RWPE1 (cell line): ENCODE measurements at regions not wholly inside any gene's neighbourhood (a gene's known extent, or its start where the extent isn't known, plus 50 kb on each side); places are given as distances from the start of the nearest gene placed in this dataset.

Source experiments
- CTCF ChIA-PET: fragments of 350-600 bp; sonication (Branson Sonifier 250); formaldehyde crosslinking; extraction: SDS; loops from one replicate; lab custom pipeline; 2021; lab: Yijun Ruan, JAX
- POLR2A ChIA-PET: fragments of 400-600 bp; formaldehyde crosslinking; extraction: SDS; loops from one replicate; lab custom pipeline; 2020; ENCODE audit warnings: antibody characterized with exemption; ENCODE audit not compliant: low non-redundant PET; lab: Yijun Ruan, JAX
- DNase-seq: peaks from one replicate; pipeline ENCODE4 v3.0.0; 2012; ENCODE audit warnings: low spot score
- H3K27ac ChIP-seq: fragments of 450-650 bp; 2 replicates; pipeline ENCODE4 v1.5.1; 2017
- TF ChIP-seq, protein P1 (sequence below): fragments of 450-650 bp; conservative IDR thresholded peaks from 2 replicates; pipeline ENCODE4 v1.5.1; 2017; ENCODE audit warnings: low read depth, mild to moderate bottlenecking

DNA sequence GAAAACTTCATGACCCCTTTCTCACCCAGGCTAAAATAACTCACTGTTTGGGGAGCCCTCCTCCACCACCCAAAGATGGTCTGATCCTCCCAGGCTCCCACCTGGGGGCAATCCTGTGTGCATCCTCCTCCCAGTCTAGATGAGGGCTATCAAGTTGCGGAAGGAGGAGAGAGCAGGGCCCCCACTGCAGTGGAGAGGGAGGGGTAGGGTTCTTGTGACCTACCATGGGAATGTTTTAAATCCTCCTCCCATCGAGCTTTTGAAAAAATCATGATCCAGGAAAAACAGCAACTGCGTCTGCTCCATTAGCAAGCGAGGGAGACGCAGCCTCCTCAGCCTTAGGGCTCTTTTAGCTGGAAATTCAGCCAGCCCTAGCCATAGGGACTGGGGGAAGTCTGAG lies 80.0 kb downstream of the NAV1 start:
- no peak overlapping the region for H3K27ac ChIP-seq
- ChIA-PET CTCF (interaction anchor here (0.6 to 1.3 kb wide), 2 partner anchors 59 to 85 kb away, joined by 3 read pairs; no protein-coding TSS in a partner anchor), POLR2A (no interaction called here)
- no peak for DNase-seq
- TF ChIP-seq, protein P1, sequence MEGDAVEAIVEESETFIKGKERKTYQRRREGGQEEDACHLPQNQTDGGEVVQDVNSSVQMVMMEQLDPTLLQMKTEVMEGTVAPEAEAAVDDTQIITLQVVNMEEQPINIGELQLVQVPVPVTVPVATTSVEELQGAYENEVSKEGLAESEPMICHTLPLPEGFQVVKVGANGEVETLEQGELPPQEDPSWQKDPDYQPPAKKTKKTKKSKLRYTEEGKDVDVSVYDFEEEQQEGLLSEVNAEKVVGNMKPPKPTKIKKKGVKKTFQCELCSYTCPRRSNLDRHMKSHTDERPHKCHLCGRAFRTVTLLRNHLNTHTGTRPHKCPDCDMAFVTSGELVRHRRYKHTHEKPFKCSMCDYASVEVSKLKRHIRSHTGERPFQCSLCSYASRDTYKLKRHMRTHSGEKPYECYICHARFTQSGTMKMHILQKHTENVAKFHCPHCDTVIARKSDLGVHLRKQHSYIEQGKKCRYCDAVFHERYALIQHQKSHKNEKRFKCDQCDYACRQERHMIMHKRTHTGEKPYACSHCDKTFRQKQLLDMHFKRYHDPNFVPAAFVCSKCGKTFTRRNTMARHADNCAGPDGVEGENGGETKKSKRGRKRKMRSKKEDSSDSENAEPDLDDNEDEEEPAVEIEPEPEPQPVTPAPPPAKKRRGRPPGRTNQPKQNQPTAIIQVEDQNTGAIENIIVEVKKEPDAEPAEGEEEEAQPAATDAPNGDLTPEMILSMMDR: no peak

DNA sequence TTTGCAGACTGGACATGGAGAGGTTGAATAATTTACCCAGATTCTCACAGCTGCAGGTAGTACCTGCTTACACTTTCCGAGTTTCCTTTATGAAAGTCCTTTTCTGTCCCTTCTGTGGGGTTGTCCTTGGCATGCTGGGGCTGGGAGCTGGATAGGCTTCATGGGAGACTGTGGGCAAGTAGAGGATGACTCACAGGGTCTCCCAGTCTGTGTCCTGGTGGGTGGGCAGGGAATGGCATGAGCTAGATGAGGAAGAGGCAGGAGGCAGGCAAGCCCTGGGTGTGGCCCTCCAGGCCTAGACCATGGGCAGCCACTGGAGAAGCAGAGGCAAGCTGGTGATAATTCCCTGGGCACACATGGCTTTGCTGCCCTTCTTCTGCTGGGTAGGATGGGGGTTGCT lies 80.6 kb downstream of the NAV1 start:
- no peak overlapping the region for H3K27ac ChIP-seq
- no peak for DNase-seq
- TF ChIP-seq, protein P1: no peak
- ChIA-PET POLR2A (no interaction called here), CTCF (interaction anchor here (0.6 kb wide), 1 partner anchor 60 kb away, joined by 3 read pairs; no protein-coding TSS in a partner anchor)

DNA sequence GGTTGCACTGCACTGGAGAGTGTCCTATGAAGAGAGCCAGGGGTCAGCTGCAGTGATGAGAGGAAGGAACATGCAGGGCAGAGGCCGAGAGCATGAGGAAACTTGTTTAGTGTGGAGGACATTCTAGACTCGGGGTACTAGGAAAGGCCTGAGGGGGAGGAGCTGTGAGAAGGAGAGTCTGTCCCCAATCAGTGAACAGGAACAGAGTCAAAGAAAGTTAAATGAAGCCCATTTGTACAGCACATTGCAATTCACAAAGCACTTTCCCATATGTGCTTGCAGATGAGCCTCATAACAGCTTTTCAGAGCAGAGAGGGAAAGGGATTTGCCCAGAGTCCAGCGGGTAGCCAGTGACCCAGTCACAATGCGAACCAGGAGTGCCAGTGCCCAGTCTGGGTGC lies 83.4 kb downstream of the NAV1 start:
- ChIA-PET POLR2A (no interaction called here), CTCF (no interaction called here)
- DNase-seq: no peak
- H3K27ac ChIP-seq: peak overlapping the region; percentile 27; the same call in 1 of the 2 replicates
- TF ChIP-seq, protein P1: no peak

DNA sequence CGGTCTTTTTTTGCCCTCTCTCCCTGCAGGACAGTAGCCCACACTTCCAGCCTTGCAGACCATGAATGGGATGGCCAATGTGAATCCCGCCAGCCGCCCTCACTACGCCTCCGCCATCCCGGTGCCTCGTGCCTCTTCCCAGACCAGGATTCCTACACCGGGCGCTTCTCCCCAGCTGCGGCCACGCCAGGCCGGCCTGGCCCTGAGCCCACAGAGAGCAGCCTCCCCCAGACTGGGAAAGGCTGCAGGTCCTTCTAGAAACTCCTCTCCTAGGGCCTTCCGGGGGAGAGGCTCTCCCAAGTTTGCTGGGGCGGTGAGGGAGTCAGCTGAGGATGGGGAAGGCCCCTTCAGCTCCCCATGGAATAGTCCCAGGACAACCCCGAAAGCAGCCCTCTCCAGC lies 83.9 kb downstream of the NAV1 start:
- TF ChIP-seq, protein P1: no peak
- H3K27ac ChIP-seq: peak overlapping the region; percentile 27; the same call in 1 of the 2 replicates
- ChIA-PET CTCF (interaction anchor here (0.7 to 1.2 kb wide), 2 partner anchors 63 to 70 kb away, joined by 4 to 5 read pairs; no protein-coding TSS in a partner anchor), POLR2A (no interaction called here)
- DNase-seq: no peak

DNA sequence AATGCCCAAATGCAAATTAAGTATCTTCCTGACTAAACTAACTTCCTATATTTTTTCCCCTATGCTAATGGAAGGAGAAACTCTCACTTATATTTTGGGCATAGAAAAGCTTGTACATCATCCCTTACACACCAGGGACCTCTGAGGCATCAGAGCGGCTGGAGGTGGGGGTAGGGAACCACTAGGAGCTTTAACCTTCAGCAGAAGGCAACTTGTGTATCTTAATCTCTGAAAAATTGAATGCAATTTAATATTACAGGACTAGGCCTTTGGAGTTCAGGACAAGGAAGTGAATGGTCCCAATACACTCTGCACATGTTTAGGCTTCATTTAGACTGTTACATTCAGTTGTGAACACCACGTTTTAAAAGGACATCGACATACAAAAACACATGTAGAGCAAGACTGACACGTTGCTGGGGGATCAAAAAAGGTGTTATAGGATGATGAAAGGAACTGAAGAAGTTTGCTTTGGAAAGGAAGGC lies 85.9 kb downstream of the NAV1 start:
- POLR2A ChIA-PET: no interaction called here
- CTCF ChIA-PET: interaction anchor here (1.3 to 1.4 kb wide), 2 partner anchors 72 to 85 kb away, joined by 4 to 5 read pairs; no protein-coding TSS in a partner anchor
- TF ChIP-seq, protein P1: no peak
- DNase-seq: no peak
- peak overlapping the region; percentile 44 for H3K27ac ChIP-seq

DNA sequence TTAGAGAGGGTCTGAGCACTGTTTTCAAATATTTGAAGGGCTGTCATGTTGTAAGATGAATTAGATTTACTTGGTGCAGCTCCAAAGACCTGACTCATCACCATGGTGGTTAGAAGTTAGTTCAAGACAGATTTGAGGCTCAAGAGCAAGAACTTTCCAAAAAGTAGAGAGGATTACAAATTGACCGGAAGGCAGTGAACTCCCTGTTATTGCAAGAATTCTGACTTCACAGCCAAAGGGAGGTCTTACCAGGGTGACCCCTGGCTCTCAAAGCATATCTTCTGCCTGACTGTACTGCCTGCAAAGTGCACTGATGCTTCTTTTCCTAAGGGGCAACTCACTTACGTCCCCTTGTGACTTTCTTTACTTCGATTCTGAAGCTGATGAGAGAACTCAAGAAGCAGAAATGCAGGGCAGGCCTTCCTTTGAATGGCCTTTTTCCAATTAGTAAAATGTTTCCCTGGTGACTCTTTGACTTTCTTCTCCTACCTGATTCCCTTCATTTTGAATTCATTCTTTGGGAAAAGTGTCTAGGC lies 86.4 kb downstream of the NAV1 start:
- ChIA-PET POLR2A (no interaction called here), CTCF (interaction anchor here (0.6 to 1.4 kb wide), 3 partner anchors 23 to 384 kb away, joined by 3 to 6 read pairs (median 5); no protein-coding TSS in a partner anchor)
- no peak for DNase-seq
- H3K27ac ChIP-seq: no peak overlapping the region
- TF ChIP-seq, protein P1: no peak
